Keratinocyte (primary cell): ENCODE measurements at regions not wholly inside any gene's neighbourhood (a gene's known extent, or its start where the extent isn't known, plus 50 kb on each side); places are given as distances from the start of the nearest gene placed in this dataset.

ENCODE experiments used
- DNase-seq: peaks from one replicate; pipeline ENCODE4 v3.0.0-alpha.2; 2011; ENCODE audit warnings: low read depth, missing footprints, low spot score
- FAIRE-seq: peaks from 2 replicates; lab custom pipeline; 2011; peaks lifted over from hg19 to GRCh38; lab: Jason Lieb, UNC
- H2AFZ ChIP-seq: 2 replicates; pipeline ENCODE4 v1.6.0; 2012; ENCODE audit warnings: low read length, control low read depth, inconsistent platforms; ENCODE audit not compliant: control insufficient read depth
- H3K27ac ChIP-seq: 2 replicates; pipeline ENCODE4 v1.5.1; 2011; ENCODE audit warnings: low read length; ENCODE audit not compliant: control insufficient read depth, insufficient read depth
- H3K27me3 ChIP-seq: 3 replicates; pipeline ENCODE4 v1.6.0; 2011; ENCODE audit warnings: low read length; ENCODE audit not compliant: control insufficient read depth, insufficient read depth; ENCODE audit errors: extremely low read depth
- H3K36me3 ChIP-seq, 2 experiments: 2 replicates in 1 of 2; 3 replicates in 1 of 2; pipeline ENCODE4 v1.5.1; 2011; ENCODE audit warnings: low read length in 2 of 2, mild to moderate bottlenecking in 1 of 2; ENCODE audit not compliant: control insufficient read depth in 2 of 2, insufficient read depth in 2 of 2; ENCODE audit errors: extremely low read depth in 1 of 2
- H3K4me1 ChIP-seq: 3 replicates; pipeline ENCODE4 v1.5.1; 2011; ENCODE audit warnings: low read length; ENCODE audit not compliant: control insufficient read depth, insufficient read depth; ENCODE audit errors: extremely low read depth
- H3K4me2 ChIP-seq: 3 replicates; pipeline ENCODE4 v1.6.0; 2011; ENCODE audit warnings: low read depth, low read length; ENCODE audit not compliant: control insufficient read depth, insufficient read depth; ENCODE audit errors: extremely low read depth
- H3K4me3 ChIP-seq, 3 experiments: fragments of 200-600 bp in 1 of 3; sonication (generic) in 1 of 3; 2 replicates in 2 of 3; 3 replicates in 1 of 3; pipeline ENCODE4 v1.5.1; 2011 to 2016; ENCODE audit warnings: low read length in 3 of 3, mild to moderate bottlenecking in 3 of 3, control low read depth in 2 of 3, inconsistent platforms in 1 of 3, low read depth in 1 of 3, mixed read lengths in 1 of 3, mixed run types in 1 of 3, moderate library complexity in 1 of 3; ENCODE audit not compliant: control insufficient read depth in 2 of 3, insufficient read depth in 2 of 3; ENCODE audit errors: extremely low read depth in 1 of 3
- H3K79me2 ChIP-seq: 2 replicates; pipeline ENCODE4 v1.6.0; 2012; ENCODE audit warnings: low read length; ENCODE audit not compliant: control insufficient read depth, insufficient read depth
- H3K9ac ChIP-seq: 3 replicates; pipeline ENCODE4 v1.6.0; 2011; ENCODE audit warnings: low read length; ENCODE audit not compliant: control insufficient read depth, insufficient read depth; ENCODE audit errors: extremely low read depth
- H3K9me1 ChIP-seq: 3 replicates; pipeline ENCODE4 v1.6.0; 2011; ENCODE audit warnings: low read length; ENCODE audit not compliant: control insufficient read depth, insufficient read depth; ENCODE audit errors: extremely low read depth
- H3K9me3 ChIP-seq: 2 replicates; pipeline ENCODE4 v1.5.1; 2012; ENCODE audit warnings: low read depth, low read length; ENCODE audit not compliant: control insufficient read depth
- H4K20me1 ChIP-seq: 3 replicates; pipeline ENCODE4 v1.6.0; 2011; ENCODE audit warnings: low read length; ENCODE audit not compliant: control insufficient read depth, insufficient read depth; ENCODE audit errors: extremely low read depth
- EZH2 ChIP-seq: IDR thresholded peaks from one replicate; pipeline ENCODE4 v1.6.1; 2012; ENCODE audit warnings: inconsistent platforms, mild to moderate bottlenecking, low read length, moderate library complexity
- dilution Hi-C: fragments of 300-500 bp; cut with MboI; formaldehyde crosslinking; loops from one replicate; pipeline ENCODE4 v1.7.0; 2020; ENCODE audit warnings: low sequenced_read_pairs; ENCODE audit not compliant: extremely low pct_ligation_motif_present
- TF ChIP-seq, protein P1 (sequence below), 3 experiments: IDR thresholded peaks in 1 of 3; conservative IDR thresholded peaks in 1 of 3; optimal IDR thresholded peaks in 1 of 3; 2 replicates in 2 of 3; 3 replicates in 1 of 3; pipeline versions ENCODE3 to v1.5.1; 2011; ENCODE audit warnings: low read length in 3 of 3, mild to moderate bottlenecking in 3 of 3, moderate library complexity in 2 of 3, control low read depth in 1 of 3, inconsistent platforms in 1 of 3; ENCODE audit not compliant: insufficient read depth in 2 of 3; ENCODE audit errors: extremely low read depth in 1 of 3

- TF ChIP-seq, protein P1, sequence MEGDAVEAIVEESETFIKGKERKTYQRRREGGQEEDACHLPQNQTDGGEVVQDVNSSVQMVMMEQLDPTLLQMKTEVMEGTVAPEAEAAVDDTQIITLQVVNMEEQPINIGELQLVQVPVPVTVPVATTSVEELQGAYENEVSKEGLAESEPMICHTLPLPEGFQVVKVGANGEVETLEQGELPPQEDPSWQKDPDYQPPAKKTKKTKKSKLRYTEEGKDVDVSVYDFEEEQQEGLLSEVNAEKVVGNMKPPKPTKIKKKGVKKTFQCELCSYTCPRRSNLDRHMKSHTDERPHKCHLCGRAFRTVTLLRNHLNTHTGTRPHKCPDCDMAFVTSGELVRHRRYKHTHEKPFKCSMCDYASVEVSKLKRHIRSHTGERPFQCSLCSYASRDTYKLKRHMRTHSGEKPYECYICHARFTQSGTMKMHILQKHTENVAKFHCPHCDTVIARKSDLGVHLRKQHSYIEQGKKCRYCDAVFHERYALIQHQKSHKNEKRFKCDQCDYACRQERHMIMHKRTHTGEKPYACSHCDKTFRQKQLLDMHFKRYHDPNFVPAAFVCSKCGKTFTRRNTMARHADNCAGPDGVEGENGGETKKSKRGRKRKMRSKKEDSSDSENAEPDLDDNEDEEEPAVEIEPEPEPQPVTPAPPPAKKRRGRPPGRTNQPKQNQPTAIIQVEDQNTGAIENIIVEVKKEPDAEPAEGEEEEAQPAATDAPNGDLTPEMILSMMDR (optimal IDR thresholded peaks at IDR 0.05 in 1 of 3, IDR thresholded peaks at IDR 0.05 in 1 of 3, conservative IDR thresholded peaks at IDR 0.05 in 1 of 3; ENCODE audit: extremely low read depth in 1 of 3, insufficient read depth in 2 of 3, low read length in 3 of 3), result no peak
- no peak for TF ChIP-seq EZH2
- Histone ChIP-seq H3K9me3 (no peaks in the 10 kb centered on the region), H3K4me2 (no peak overlapping the region), H3K9me1 (no peaks in the 10 kb centered on the region), H3K36me3 (no peaks in the 10 kb centered on the region), H3K4me3 (no peak overlapping the region), H3K9ac (no peak overlapping the region), H3K4me1 (no peaks in the 10 kb centered on the region), H2AFZ (no peak overlapping the region), H3K27ac (no peak overlapping the region), H4K20me1 (no peaks in the 10 kb centered on the region), H3K79me2 (no peaks in the 10 kb centered on the region), H3K27me3 (no peaks in the 10 kb centered on the region)
- dilution Hi-C loops, result no loop called here
- FAIRE-seq (no peak), DNase-seq (no peak)
Measured at GRCh38 chr7:13641714-13642113, 347.8 kb downstream of the ETV1 start.

DNA sequence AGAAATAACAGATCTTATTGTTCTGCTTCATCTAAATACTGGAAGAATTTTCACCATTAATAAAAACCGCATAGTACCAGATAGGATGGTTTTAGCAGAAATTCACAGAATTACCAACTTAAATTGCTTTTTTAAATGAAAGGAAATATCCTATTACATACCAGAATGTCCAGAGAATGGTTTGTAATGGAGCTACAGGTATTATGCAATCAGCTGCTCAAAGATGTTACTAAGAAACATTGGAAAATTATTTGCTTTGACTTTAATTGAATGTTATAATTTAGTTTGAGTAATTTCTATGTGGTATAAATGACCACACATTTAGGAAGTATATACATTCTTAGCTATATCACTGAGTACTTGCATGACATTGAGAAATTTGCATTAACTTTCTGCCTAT lies 338.3 kb downstream of the ETV1 start:
- Histone ChIP-seq H3K9me3 (no peaks in the 10 kb centered on the region), H4K20me1 (no peaks in the 10 kb centered on the region), H3K4me3 (no peak overlapping the region), H3K36me3 (no peaks in the 10 kb centered on the region), H3K27me3 (no peaks in the 10 kb centered on the region), H3K4me2 (no peak overlapping the region), H3K79me2 (no peaks in the 10 kb centered on the region), H3K9ac (no peak overlapping the region), H3K27ac (no peak overlapping the region), H3K9me1 (no peaks in the 10 kb centered on the region), H2AFZ (no peak overlapping the region), H3K4me1 (no peaks in the 10 kb centered on the region)
- TF ChIP-seq, protein P1 (optimal IDR thresholded peaks at IDR 0.05 in 1 of 3, IDR thresholded peaks at IDR 0.05 in 1 of 3, conservative IDR thresholded peaks at IDR 0.05 in 1 of 3; ENCODE audit: extremely low read depth in 1 of 3, insufficient read depth in 2 of 3, low read length in 3 of 3), result no peak
- TF ChIP-seq EZH2, result no peak
- no peak for DNase-seq
- FAIRE-seq, result no peak
- dilution Hi-C loops, result no loop called here
